Hematopoietic multipotent progenitor cell treated with erythropoietin and hydrocortisone succinate and interleukin-3 and kit ligand, for 17 days (in vitro differentiated cells): ENCODE measurements at regions not wholly inside any gene's neighbourhood (a gene's known extent, or its start where the extent isn't known, plus 50 kb on each side); places are given as distances from the start of the nearest gene placed in this dataset.
"Not testable (repeated sequence)": the region's sequence is repeated elsewhere in the genome, so short reads cannot be mapped to it uniquely, and the experiment has no call there.

Source experiments
- DNase-seq: peaks from one replicate; pipeline ENCODE4 v3.0.0-alpha.2; 2015; ENCODE audit warnings: low spot score

DNA sequence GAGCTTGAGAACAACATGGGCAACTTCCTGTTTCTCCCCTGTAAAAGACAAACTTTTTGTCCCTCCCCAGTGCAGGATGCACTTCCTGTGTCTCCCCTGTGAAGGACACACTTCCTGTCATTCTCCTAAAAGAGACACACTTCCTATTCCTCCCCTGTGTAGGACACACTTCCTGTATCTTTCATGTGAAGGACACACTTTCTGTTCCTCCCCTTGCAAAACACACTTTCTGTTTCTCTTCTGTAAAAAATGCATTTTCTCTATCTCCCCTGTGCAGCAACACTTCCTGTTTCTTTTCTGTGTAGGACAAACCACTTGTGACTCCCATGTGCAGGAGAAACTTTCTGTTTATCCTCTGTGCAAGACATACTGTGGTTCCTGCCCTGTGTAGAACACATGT is 488.6 kb upstream of the USP9Y start:
- DNase-seq: no peak

DNA sequence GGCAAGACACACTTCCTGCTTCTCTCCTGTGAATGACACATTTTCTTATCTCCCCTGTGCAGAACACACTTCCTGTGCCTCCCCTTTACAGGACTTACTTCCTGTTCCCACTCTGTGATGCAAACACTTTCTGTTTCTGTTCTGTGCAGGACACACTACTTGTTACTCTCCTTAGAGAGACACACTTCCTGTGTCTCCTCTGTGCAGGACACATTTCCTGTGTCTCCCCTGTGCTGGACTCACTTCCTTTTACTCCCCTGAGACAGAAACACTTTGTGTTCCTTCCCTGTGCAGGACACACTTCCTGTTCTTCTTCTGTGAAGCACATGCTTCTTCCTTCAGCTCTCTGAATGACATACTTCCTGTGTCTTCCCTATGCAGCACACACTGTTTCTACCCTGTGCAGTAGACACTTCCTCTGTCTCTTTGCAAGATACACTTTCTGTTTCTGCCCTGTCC is 485.4 kb upstream of the USP9Y start:
- no peak for DNase-seq

GRCh38 chrY:12230921-12231320 is 470.1 kb upstream of the USP9Y start:
- no peak for DNase-seq

DNA sequence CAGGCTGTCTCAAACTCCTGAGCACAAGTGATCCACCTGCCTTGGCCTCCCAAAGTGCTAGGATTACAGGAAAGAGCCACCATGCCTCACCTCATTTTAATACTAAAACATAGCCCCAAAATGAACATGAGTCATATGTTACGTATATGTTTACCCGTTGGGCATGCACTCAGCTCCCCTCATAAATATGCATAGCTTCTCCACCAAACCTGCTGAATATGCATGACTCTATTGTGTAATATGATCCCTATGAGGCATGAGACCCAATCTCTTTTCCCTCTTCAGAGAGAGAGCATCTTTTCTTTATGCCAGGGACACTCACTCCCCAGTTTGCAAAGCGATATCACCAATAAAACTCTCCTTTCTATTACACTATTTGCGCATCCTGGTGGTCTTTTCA is 464.6 kb upstream of the USP9Y start:
- DNase-seq: no peak

GRCh38 chrY:12240326-12240725 is 460.7 kb upstream of the USP9Y start:
- not testable (repeated sequence) for DNase-seq

DNA sequence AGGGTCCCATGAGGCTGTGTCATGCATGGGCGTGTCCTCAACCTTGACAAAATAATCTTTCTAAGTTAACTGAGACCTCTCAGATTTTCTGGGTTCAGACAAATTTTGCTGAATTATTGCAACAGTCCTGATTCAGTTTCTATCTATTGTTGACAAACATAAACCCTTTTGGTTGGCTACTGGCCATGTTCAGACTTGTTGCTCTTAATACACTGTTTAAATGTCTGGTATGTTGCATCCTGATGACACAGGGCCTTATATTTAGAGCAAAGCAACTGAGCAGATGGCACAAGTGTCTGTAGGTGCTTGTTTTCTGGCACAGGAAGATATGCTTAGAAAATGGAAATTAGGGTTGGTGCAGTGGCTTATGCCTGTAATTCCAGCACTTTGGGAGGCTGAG is 456.9 kb upstream of the USP9Y start:
- DNase-seq: no peak

DNA sequence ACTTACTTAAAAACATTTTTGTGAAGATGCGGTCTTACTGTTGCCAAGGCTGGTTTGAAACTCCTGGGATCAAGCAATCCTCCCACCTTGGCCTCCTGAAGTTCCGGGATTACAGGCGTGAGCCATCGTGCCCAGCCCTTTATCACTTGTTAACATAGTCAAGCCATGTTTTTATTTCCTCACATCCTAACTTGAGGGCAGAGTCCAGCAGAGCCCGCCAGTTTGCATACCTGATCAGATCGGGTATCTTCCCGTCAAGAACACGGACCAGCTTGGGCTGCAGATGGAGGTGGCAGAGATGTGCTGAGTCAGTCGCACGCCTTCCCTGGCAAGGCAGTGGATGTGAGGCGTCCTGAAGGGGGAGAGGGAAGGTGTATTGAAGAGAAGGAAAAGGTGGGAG is 447.3 kb upstream of the USP9Y start:
- DNase-seq: no peak

- no peak for DNase-seq
These were observed 429.9 kb upstream of the USP9Y start for GRCh38 chrY:12271162-12271561.

GRCh38 chrY:12285608-12286007 is 415.4 kb upstream of the USP9Y start:
- DNase-seq: no peak

- no peak for DNase-seq
These were observed 412.1 kb upstream of the USP9Y start for GRCh38 chrY:12288919-12289318.

DNA sequence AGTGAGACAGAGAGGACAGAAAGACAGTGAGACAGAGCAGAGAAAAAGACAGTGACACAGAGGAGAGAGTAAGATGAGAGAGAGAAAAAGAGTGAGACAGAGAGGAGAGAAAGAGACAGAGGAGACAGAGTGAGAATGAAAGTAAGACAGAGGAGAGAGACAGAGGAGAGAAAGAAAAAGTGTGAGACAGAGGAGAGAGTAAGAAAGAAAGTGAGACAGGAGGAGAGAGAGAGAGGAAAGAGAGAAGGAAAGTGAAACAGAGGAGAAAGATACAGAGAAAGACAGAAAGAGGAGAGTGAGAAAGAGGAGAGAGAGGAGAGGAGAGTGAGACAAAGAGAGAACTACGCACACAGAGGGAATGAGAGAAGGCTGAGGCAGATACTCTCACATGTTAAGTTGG is 411.6 kb upstream of the USP9Y start:
- no peak for DNase-seq

DNA sequence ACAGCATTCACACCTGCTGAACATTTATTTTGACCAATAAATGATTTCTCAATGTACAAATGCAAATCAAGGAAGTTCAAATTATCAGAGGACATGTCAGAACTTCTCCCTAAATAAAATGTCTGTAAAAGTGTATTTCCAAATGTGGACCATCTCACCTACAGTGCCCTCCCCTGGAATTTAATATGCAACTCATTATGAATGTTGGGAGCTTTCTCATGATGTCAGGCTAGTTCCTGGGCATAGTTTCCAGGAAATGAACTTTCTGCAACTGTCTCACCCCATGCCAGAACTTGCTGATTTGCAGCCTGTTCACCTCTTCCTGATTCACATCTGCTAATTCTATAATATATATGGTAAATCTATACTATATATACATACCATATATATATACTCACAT is 408.5 kb upstream of the USP9Y start:
- DNase-seq: no peak

DNA sequence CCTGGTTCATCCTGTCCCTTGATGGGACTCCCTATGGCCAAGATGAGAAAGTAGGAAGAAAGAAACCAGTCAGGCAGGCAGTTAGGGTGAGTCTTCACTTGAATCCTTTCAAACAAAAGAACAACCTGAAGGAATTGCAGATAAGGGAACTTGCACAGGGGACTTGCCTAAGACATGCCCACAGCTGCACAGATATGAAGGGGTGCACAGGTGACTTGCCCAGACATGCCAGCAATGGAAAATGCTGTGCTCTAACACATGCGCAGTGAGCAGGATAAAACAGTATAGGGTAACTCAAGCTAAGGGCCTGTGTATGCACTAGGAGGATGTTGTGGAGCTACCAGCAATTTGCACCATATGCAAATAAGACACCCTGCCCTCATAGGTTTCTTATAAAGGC is 404.6 kb upstream of the USP9Y start:
- DNase-seq: no peak

GRCh38 chrY:12299796-12300195 is 401.2 kb upstream of the USP9Y start:
- not testable (repeated sequence) for DNase-seq

DNA sequence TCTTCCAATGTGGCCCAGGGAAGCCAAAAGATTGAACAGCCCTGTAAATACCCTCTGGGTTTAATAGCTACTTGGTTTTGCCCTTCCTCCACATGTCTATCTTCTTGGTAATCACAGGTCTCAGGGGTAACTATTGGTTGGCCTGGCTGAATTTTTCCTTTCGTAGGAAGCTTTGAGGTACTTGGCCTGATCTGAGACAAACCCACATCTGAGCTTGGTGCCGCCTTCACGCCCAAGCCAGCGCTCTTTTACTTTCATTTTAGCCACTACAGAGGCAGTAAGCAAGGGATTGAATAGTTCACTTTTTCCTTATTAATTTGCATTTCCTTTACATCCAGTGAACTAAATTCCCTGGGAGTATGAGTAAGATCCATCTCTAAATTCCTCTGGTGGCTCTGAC is 397.6 kb upstream of the USP9Y start:
- no peak for DNase-seq

DNA sequence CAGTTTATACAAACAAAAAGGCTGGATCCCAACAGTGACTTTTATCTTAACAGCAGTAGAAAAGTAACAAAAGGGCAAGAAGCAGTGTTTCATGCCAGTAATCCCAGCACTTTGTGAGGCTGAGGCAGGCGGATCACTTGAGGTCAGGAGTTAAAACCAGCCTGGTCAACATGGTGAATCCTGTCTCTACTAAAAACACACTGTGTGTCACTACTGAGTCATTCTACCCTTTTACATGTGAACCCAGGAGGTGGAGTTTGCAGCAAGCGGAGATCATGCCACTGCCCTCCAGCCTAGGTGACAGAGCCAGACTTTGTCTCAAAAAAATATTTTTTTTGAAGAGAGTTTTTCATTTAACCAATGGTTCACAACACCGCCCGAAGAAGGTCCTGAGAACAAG is 395.6 kb upstream of the USP9Y start:
- no peak for DNase-seq

DNA sequence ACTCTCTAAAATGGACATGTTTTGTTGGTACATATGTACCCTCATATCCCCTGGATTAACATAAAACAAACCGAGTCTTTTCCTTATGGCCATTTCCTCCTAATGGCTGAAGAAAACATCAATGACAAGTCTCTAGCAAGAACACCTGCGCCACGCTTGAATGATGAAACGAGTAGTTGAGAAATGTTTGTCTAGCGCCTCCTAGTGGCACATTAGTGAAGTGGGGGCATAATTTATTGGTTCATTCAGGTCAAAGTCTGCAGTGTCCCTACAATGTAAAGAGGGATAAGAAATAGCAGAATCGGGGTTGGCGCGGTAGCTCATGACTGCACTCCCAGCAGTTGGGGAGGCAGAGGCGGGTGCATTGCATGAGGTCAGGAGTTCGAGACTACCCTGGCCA is 391.8 kb upstream of the USP9Y start:
- DNase-seq: peak; percentile 4

GRCh38 chrY:12310832-12311231 is 390.2 kb upstream of the USP9Y start:
- no peak for DNase-seq

- no peak for DNase-seq
These were observed 373.3 kb upstream of the USP9Y start for GRCh38 chrY:12327751-12328150.

GRCh38 chrY:12331917-12332316 is 369.1 kb upstream of the USP9Y start:
- not testable (repeated sequence) for DNase-seq

GRCh38 chrY:12343211-12343610 is 357.8 kb upstream of the USP9Y start:
- DNase-seq: no peak

- DNase-seq: no peak
These were observed 352.9 kb upstream of the USP9Y start for GRCh38 chrY:12348181-12348580.

- no peak for DNase-seq
These were observed 343.8 kb upstream of the USP9Y start for GRCh38 chrY:12357204-12357603.

GRCh38 chrY:12357655-12358054 is 343.4 kb upstream of the USP9Y start:
- no peak for DNase-seq

GRCh38 chrY:12358337-12358736 is 342.7 kb upstream of the USP9Y start:
- no peak for DNase-seq
